Neutrophil (primary cell): ENCODE measurements at regions not wholly inside any gene's neighbourhood (a gene's known extent, or its start where the extent isn't known, plus 50 kb on each side); places are given as distances from the start of the nearest gene placed in this dataset.
"Not testable (repeated sequence)": the region's sequence is repeated elsewhere in the genome, so short reads cannot be mapped to it uniquely, and the experiment has no call there.

ENCODE experiments used
- H3K27ac ChIP-seq: fragments of 200-600 bp; sonication (generic); 2 replicates; pipeline ENCODE4 v1.5.1; 2016; ENCODE audit warnings: mild to moderate bottlenecking, moderate library complexity
- H3K27me3 ChIP-seq: fragments of 200-600 bp; sonication (generic); 2 replicates; pipeline ENCODE4 v1.6.0; 2016; ENCODE audit warnings: mild to moderate bottlenecking
- H3K36me3 ChIP-seq: fragments of 200-600 bp; sonication (generic); 2 replicates; pipeline ENCODE4 v1.5.1; 2017
- H3K4me1 ChIP-seq, 2 experiments: fragments of 200-600 bp in 1 of 2; sonication (generic) in 1 of 2; 1 replicate in 1 of 2; 2 replicates in 1 of 2; pipeline versions ENCODE4 v1.5.1 to v1.6.1; 2013 to 2016; ENCODE audit warnings: low read depth in 1 of 2, low read length in 1 of 2, mild to moderate bottlenecking in 1 of 2, moderate library complexity in 1 of 2; ENCODE audit not compliant: control insufficient read depth in 1 of 2, insufficient read depth in 1 of 2
- H3K4me3 ChIP-seq, 2 experiments: fragments of 200-600 bp in 1 of 2; sonication (generic) in 1 of 2; 1 replicate in 1 of 2; 2 replicates in 1 of 2; pipeline ENCODE4 v1.5.1; 2013 to 2016; ENCODE audit warnings: low read depth in 1 of 2, low read length in 1 of 2, mild to moderate bottlenecking in 1 of 2, moderate library complexity in 1 of 2
- H3K9me3 ChIP-seq: fragments of 200-600 bp; sonication (generic); 2 replicates; pipeline ENCODE4 v1.5.1; 2016
- TF ChIP-seq, protein P1 (sequence below): fragments of 200-600 bp; sonication (generic); IDR thresholded peaks from 2 replicates; pipeline ENCODE4 v1.5.1; 2016; ENCODE audit warnings: antibody characterized with exemption

DNA sequence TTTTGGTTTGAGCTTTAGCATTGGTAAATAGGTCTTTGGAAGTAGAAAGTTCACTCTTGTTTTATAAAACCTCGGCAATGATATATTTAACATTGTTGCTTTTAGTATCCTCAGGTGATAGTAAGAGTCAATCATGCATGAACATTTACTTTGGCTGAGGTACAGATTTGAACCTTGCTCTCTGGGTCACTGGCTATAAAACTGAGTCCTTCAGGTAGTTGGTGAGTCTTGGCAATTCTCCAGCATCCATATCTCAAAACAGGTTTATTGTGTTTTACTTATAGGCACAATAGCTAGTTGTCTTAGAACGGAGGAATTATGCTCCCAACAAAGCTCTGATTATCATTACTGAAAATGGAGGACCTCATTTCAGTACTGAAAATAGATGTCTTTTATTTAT lies 75.1 kb downstream of the MAT2B start:
- H3K27ac ChIP-seq: no peak overlapping the region
- TF ChIP-seq, protein P1, sequence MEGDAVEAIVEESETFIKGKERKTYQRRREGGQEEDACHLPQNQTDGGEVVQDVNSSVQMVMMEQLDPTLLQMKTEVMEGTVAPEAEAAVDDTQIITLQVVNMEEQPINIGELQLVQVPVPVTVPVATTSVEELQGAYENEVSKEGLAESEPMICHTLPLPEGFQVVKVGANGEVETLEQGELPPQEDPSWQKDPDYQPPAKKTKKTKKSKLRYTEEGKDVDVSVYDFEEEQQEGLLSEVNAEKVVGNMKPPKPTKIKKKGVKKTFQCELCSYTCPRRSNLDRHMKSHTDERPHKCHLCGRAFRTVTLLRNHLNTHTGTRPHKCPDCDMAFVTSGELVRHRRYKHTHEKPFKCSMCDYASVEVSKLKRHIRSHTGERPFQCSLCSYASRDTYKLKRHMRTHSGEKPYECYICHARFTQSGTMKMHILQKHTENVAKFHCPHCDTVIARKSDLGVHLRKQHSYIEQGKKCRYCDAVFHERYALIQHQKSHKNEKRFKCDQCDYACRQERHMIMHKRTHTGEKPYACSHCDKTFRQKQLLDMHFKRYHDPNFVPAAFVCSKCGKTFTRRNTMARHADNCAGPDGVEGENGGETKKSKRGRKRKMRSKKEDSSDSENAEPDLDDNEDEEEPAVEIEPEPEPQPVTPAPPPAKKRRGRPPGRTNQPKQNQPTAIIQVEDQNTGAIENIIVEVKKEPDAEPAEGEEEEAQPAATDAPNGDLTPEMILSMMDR: no peak
- H3K27me3 ChIP-seq: no peaks in the 10 kb centered on the region
- no peaks in the 10 kb centered on the region for H3K36me3 ChIP-seq
- H3K9me3 ChIP-seq: no peaks in the 10 kb centered on the region
- H3K4me1 ChIP-seq: no peaks in the 10 kb centered on the region
- H3K4me3 ChIP-seq: no peak overlapping the region

DNA sequence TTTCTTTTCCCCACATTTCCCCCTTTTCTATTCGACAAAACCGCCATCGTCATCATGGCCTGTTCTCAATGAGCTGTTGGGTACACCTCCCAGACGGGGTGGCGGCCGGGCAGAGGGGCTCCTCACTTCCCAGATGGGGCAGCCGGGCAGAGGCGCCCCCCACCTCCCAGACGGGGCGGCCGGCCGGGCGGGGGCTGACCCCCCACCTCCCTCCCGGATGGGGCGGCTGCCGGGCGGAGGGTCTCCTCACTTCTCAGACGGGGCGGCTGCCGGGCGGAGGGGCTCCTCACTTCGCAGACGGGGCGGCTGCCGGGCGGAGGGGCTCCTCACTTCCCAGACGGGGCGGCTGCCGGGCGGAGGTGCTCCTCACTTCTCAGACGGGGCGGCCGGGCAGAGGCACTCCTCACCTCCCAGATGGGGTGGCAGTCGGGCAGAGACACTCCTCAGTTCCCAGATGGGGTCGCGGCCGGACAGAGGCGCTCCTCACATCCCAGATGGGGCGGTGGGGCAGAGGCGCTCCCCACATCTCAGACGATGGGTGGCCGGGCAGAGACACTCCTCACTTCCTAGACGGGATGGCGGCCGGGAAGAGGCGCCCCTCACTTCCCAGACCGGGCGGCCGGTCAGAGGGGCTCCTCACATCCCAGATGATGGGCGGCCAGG lies 78.2 kb downstream of the MAT2B start:
- not testable (repeated sequence) for H3K4me3 ChIP-seq, H3K27me3 ChIP-seq, H3K9me3 ChIP-seq, H3K4me1 ChIP-seq, H3K36me3 ChIP-seq, H3K27ac ChIP-seq

DNA sequence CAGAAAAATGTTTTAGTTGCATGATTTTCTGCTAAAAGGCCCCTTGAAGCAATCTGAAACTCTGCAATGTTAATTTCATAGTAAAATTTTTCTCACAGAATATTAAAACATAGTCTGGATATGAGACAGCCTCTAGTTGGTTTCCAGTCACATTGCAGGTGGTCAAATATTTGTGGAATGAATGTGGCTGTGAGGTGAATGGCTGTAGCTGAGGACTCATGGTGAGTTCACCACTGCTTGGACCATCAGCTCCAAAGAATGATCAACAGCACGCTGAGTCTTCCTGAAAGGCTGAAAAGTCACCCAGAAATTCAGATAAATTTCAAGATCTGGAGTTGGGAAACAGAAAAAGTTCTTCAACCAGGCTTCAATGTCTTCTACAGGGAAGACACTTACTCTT lies 79.8 kb downstream of the MAT2B start:
- Histone ChIP-seq H3K4me1 (no peaks in the 10 kb centered on the region), H3K27me3 (no peaks in the 10 kb centered on the region), H3K9me3 (no peaks in the 10 kb centered on the region), H3K27ac (no peak overlapping the region), H3K4me3 (no peak overlapping the region), H3K36me3 (no peaks in the 10 kb centered on the region)
- TF ChIP-seq, protein P1: no peak

DNA sequence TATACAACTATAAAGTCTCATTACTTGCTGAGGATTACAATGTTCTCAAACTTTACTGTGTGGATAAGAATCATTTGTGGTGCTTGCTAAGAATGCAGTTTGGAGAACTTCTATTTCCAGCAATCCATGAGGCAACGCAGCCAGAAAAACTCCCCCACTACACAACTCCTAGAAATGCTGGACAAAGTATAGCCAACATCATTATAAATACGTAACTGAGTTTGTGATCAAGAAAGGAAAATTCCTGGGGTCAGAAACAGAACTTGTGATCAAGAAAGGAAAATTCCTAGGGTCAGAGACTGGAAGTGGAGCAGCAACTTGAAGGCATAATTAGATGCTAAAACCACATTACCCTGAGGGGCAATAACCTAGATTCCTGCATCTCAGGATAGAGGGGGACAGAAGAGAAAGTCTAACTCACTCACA lies 81.1 kb downstream of the MAT2B start:
- no peaks in the 10 kb centered on the region for H3K9me3 ChIP-seq
- no peak overlapping the region for H3K27ac ChIP-seq
- no peaks in the 10 kb centered on the region for H3K36me3 ChIP-seq
- TF ChIP-seq, protein P1: no peak
- no peak overlapping the region for H3K4me3 ChIP-seq
- no peaks in the 10 kb centered on the region for H3K27me3 ChIP-seq
- no peaks in the 10 kb centered on the region for H3K4me1 ChIP-seq

DNA sequence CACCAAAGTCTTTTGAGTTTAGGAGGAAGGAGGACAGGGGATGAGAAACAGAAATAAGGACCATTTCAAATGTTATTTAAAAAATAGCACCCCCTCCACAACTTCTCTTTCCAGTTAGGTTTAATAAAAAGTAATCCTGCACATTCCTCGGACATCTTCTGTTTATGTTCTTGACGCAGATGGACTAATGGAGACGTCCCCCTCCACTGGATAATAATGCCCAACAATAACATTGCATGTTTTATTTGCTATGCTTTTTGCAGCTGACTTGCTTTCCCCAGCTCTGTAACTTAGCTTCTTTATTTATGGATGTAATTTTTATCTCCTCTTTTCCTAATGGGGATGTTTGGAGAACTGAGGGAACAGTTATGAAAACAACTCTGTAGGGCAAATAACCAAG lies 89.5 kb downstream of the MAT2B start:
- TF ChIP-seq, protein P1: no peak
- H3K4me3 ChIP-seq: no peak overlapping the region
- H3K27ac ChIP-seq: no peak overlapping the region
- no peaks in the 10 kb centered on the region for H3K4me1 ChIP-seq
- H3K27me3 ChIP-seq: no peaks in the 10 kb centered on the region
- no peaks in the 10 kb centered on the region for H3K36me3 ChIP-seq
- no peaks in the 10 kb centered on the region for H3K9me3 ChIP-seq

DNA sequence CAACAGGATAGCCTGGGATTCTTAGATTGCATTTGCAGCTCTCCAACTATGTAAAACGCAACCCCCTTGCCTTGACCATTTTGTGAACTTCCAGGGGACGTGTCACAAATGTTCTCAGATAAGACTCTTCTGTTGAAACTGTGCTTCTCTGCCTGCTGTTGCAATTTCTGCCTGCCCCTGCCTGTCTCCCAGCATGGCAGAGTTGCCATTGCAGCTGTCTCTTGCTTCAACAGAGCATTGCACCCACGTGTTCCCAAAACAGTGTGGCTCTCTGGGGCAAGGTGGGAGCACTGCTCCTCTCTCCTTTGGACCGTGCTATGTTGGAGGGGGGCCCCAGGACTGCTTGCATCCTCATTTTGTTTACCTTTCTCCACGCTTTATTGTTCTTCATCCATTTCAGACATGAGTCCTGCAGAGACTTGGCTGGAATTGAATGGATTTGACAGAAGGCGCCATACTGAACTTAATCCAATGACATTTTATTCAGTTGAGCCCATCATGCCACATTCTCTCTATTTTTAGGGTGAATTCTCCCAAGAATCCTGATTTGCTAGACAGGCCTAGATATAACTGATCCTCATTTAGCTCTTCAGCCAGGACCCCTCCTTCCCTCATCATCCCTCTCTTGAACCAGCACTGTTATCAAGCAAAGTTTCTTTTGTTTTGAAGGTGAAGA lies 90.7 kb downstream of the MAT2B start:
- Histone ChIP-seq H3K36me3 (no peaks in the 10 kb centered on the region), H3K27me3 (no peaks in the 10 kb centered on the region), H3K9me3 (no peaks in the 10 kb centered on the region), H3K27ac (no peak overlapping the region), H3K4me3 (no peak overlapping the region), H3K4me1 (no peaks in the 10 kb centered on the region)
- TF ChIP-seq, protein P1: no peak
